ENCODE measurements at regions not wholly inside any gene's neighbourhood (a gene's known extent, or its start where the extent isn't known, plus 50 kb on each side); places are given as distances from the start of the nearest gene placed in this dataset.

- TF ChIP-seq, protein P1, sequence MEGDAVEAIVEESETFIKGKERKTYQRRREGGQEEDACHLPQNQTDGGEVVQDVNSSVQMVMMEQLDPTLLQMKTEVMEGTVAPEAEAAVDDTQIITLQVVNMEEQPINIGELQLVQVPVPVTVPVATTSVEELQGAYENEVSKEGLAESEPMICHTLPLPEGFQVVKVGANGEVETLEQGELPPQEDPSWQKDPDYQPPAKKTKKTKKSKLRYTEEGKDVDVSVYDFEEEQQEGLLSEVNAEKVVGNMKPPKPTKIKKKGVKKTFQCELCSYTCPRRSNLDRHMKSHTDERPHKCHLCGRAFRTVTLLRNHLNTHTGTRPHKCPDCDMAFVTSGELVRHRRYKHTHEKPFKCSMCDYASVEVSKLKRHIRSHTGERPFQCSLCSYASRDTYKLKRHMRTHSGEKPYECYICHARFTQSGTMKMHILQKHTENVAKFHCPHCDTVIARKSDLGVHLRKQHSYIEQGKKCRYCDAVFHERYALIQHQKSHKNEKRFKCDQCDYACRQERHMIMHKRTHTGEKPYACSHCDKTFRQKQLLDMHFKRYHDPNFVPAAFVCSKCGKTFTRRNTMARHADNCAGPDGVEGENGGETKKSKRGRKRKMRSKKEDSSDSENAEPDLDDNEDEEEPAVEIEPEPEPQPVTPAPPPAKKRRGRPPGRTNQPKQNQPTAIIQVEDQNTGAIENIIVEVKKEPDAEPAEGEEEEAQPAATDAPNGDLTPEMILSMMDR (IDR thresholded peaks at IDR 0.05): no peak
- TF ChIP-seq POLR2A (IDR thresholded peaks at IDR 0.05): no peak
Measured at GRCh38 chr7:25546306-25546705, 318.0 kb upstream of the NPVF start.

Measured in Peyer's patch (tissue), 4 donors.